GM12864 (cell line): ENCODE measurements at regions not wholly inside any gene's neighbourhood (a gene's known extent, or its start where the extent isn't known, plus 50 kb on each side); places are given as distances from the start of the nearest gene placed in this dataset.

ENCODE experiments used
- DNase-seq: peaks from one replicate; pipeline ENCODE4 v3.0.0-alpha.2; 2011; ENCODE audit warnings: low read depth
- H3K4me3 ChIP-seq: 2 replicates; pipeline ENCODE4 v1.5.1; 2011; ENCODE audit warnings: mild to moderate bottlenecking, low read depth, low read length, control low read depth
- TF ChIP-seq, protein P1 (sequence below): IDR thresholded peaks from 2 replicates; pipeline ENCODE4 v1.5.1; 2011; ENCODE audit warnings: low read depth, mild to moderate bottlenecking, moderate library complexity, low read length, control low read depth, inconsistent platforms; ENCODE audit errors: missing control alignments

DNA sequence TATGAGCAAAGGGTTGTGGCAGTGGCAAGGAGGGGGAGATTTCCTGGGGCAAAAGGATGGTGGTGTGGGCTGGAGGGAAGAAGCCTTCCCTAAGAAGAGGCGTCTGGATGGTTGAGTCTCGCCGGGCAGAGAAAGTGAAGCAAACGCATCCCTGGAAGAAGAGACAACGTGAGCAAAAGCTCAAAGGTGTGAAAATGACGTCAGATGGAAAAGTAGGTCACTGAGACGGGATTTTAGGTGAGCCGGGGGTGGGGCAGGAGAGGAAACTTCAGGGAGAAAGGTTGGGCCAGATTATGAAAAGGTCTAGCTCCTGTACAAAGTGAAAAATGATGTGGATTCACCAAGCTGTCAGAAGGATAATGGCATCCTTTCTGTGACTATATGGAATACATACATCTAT lies 95.3 kb upstream of the KCNE2 start:
- no peak for DNase-seq
- TF ChIP-seq, protein P1, sequence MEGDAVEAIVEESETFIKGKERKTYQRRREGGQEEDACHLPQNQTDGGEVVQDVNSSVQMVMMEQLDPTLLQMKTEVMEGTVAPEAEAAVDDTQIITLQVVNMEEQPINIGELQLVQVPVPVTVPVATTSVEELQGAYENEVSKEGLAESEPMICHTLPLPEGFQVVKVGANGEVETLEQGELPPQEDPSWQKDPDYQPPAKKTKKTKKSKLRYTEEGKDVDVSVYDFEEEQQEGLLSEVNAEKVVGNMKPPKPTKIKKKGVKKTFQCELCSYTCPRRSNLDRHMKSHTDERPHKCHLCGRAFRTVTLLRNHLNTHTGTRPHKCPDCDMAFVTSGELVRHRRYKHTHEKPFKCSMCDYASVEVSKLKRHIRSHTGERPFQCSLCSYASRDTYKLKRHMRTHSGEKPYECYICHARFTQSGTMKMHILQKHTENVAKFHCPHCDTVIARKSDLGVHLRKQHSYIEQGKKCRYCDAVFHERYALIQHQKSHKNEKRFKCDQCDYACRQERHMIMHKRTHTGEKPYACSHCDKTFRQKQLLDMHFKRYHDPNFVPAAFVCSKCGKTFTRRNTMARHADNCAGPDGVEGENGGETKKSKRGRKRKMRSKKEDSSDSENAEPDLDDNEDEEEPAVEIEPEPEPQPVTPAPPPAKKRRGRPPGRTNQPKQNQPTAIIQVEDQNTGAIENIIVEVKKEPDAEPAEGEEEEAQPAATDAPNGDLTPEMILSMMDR: no peak
- H3K4me3 ChIP-seq: no peak overlapping the region

DNA sequence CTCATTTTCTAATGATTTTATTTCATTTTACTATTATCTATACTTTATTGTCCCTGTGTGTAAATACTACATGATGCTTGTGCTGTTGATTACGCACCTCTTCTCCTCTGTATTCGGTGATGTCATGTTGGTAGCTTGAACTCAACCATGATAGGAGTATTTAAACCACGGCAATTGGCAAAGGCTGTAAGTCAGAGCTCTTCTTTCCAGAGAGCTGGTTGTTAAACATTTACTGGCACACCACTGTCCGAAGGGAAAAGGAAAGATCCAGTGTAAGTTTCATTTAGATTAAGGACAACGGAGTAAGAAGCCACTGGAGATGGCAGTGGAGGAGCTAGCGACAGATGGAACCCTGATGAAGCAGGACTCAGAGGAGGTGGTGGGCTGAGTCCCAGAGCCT lies 93.4 kb upstream of the KCNE2 start:
- no peak overlapping the region for H3K4me3 ChIP-seq
- no peak for DNase-seq
- TF ChIP-seq, protein P1: no peak

- TF ChIP-seq, protein P1: no peak
- no peak for DNase-seq
- H3K4me3 ChIP-seq: no peak overlapping the region
These were observed 92.5 kb upstream of the KCNE2 start for GRCh38 chr21:34271189-34271851.

GRCh38 chr21:34272321-34272720 lies 91.5 kb upstream of the KCNE2 start:
- DNase-seq: no peak
- TF ChIP-seq, protein P1: no peak
- no peak overlapping the region for H3K4me3 ChIP-seq

- TF ChIP-seq, protein P1: no peak
- DNase-seq: no peak
- no peak overlapping the region for H3K4me3 ChIP-seq
These were observed 89.8 kb upstream of the KCNE2 start for GRCh38 chr21:34274001-34274400.

DNA sequence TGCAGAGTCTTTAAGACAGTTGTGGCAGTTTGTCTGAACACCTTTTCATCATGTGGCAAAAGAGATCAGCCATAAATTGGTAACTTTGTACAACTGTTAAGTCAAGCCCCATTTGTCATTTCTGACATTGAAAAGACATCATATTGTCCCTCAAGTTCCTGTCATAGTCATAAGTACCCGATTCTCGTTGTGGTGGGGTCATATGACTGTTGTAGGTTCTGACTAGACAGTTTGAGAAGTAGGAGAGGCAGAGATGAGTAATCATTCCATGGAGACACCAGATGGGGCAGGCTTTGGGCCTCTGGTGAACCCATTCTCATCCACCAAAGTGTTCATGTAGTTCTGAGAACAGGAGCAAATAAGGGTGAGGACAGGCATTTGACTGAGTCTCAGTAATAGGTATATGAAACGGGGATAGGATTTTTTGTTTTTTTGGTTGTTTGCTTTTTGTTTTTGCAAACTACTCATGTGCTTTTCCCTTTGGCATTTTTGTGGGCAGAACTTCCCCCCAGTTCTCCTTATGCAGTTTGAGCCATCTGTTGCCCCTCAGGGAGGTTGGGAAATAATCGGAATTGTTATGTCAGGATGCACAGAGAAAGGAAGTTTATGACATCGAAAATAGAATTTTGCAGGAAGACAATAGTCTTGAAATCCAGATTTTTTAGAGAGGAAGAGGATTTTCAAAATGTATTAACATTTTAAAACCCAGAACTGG lies 86.9 kb upstream of the KCNE2 start:
- TF ChIP-seq, protein P1: no peak
- DNase-seq: peak; percentile 26
- no peak overlapping the region for H3K4me3 ChIP-seq

DNA sequence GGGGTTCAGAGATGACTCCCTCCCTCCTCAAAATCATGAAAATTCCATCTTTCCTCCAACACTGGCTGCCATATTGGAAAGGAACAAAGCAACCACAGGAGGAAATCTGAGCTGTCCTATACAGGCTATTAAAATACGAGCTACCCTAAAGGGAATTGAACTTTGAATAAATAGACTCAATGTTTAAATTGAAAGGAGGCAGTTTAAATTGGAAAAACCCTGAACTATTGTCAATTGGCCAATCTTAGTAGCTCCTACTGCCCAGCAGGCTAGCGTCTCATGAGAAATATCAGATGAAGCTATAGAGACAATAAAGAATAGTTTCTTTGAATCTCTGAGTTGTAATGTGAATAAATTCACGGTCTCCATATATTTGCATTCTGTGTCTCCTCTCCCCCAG lies 85.4 kb upstream of the KCNE2 start:
- no peak for DNase-seq
- H3K4me3 ChIP-seq: no peak overlapping the region
- TF ChIP-seq, protein P1: no peak
